ENCODE measurements at regions not wholly inside any gene's neighbourhood (a gene's known extent, or its start where the extent isn't known, plus 50 kb on each side); places are given as distances from the start of the nearest gene placed in this dataset.

DNA sequence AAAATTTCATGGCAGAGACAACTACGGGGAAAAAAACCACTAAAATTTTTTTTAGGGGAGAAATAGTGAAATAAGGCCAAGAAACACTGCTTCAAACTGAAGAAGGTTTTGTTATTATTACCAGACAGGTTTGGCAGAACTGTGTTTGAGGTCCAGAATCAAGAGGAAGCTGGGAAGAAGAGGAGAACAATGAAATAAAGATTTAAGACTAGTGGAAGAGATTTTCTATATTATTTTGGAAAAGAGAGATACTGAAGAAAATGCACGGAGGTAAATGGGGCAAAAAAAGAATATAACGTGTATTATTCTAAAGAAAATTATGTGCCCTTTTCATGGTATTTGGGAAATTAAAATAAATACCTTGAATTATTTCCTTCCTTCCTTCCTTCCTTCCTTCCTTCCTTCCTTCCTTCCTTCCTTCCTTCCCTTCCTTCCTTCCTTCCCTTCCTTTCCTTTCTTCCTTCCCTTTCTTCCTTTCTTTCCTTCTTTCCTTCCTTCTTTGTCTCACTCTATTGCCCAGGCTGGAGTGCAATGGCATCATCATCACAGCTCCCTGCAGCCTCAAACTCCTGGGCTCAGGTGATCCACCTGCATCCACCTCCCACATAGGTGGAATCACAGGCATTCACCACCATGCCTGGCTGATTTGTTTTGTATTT is 124.3 kb downstream of the GJA1 start:
- TF ChIP-seq, protein P1, sequence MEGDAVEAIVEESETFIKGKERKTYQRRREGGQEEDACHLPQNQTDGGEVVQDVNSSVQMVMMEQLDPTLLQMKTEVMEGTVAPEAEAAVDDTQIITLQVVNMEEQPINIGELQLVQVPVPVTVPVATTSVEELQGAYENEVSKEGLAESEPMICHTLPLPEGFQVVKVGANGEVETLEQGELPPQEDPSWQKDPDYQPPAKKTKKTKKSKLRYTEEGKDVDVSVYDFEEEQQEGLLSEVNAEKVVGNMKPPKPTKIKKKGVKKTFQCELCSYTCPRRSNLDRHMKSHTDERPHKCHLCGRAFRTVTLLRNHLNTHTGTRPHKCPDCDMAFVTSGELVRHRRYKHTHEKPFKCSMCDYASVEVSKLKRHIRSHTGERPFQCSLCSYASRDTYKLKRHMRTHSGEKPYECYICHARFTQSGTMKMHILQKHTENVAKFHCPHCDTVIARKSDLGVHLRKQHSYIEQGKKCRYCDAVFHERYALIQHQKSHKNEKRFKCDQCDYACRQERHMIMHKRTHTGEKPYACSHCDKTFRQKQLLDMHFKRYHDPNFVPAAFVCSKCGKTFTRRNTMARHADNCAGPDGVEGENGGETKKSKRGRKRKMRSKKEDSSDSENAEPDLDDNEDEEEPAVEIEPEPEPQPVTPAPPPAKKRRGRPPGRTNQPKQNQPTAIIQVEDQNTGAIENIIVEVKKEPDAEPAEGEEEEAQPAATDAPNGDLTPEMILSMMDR (IDR thresholded peaks at IDR 0.05) = no peak
- no peak for TF ChIP-seq POLR2A (IDR thresholded peaks at IDR 0.05)

All from vagina (tissue), 2 donors.